ENCODE measurements at regions not wholly inside any gene's neighbourhood (a gene's known extent, or its start where the extent isn't known, plus 50 kb on each side); places are given as distances from the start of the nearest gene placed in this dataset.

DNA sequence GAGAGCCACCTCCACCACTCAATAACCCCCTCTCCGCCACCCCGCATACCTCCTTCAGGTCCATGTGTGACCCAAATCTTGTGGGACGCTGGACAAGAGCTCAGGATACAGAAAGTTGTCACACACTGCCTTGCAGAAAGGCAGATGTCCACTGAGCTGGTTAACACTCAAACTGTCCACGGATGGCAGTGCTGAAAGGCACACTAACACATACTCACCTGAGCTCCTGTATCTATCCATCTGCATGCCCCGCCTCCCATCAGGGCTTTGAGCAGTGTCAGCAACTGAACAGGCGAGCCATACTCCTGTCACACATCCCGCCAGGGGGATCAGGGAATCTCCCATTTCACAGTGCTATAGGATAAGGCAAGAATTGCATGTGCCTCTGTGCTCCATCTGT, 642.0 kb downstream of the GALC start:
- no peak for FAIRE-seq

More for the DNA sequence above, 642.0 kb downstream of the GALC start:
- Histone ChIP-seq H3K9ac (ENCODE audit: control insufficient read depth, insufficient read depth, low read length) (no peak overlapping the region), H3K4me3 (no peak overlapping the region), H2AFZ (ENCODE audit: control insufficient read depth, low read depth, low read length) (no peak overlapping the region), H3K4me2 (ENCODE audit: control insufficient read depth, insufficient read depth) (no peak overlapping the region), H3K36me3 (ENCODE audit: control insufficient read depth in 2 of 2, insufficient read depth in 2 of 2, low read length in 1 of 2) (no peaks in the 10 kb centered on the region), H3K27ac (ENCODE audit: control insufficient read depth, insufficient read depth) (no peak overlapping the region), H4K20me1 (ENCODE audit: control insufficient read depth, insufficient read depth) (no peaks in the 10 kb centered on the region), H3K79me2 (ENCODE audit: control insufficient read depth, insufficient read depth, low read length) (no peaks in the 10 kb centered on the region), H3K9me3 (replicated peaks; ENCODE audit: control insufficient read depth, insufficient read depth, low read length) (no peaks in the 10 kb centered on the region), H3K4me1 (ENCODE audit: control insufficient read depth, insufficient read depth, low read length) (no peaks in the 10 kb centered on the region), H3K27me3 (replicated peaks in 1 of 2; ENCODE audit: control insufficient read depth in 2 of 2, insufficient read depth in 2 of 2, low read length in 1 of 2) (no peaks in the 10 kb centered on the region)
- ChIA-PET RAD21 (ENCODE audit: unreplicated experiment) (no interaction called here), POLR2A (no interaction called here), CTCF (interaction anchor here (1.5 kb wide), 1 partner anchor 49 kb away, joined by 3 read pairs; no protein-coding TSS in a partner anchor), SMC1A (ENCODE audit: uncharacterized antibody, unreplicated experiment) (no interaction called here)
- ATAC-seq (no peak), DNase-seq (ENCODE audit: low read depth, low spot score) (no peak)
- TF ChIP-seq, protein P1, sequence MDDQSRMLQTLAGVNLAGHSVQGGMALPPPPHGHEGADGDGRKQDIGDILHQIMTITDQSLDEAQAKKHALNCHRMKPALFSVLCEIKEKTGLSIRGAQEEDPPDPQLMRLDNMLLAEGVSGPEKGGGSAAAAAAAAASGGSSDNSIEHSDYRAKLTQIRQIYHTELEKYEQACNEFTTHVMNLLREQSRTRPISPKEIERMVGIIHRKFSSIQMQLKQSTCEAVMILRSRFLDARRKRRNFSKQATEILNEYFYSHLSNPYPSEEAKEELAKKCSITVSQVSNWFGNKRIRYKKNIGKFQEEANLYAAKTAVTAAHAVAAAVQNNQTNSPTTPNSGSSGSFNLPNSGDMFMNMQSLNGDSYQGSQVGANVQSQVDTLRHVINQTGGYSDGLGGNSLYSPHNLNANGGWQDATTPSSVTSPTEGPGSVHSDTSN (IDR thresholded peaks at IDR 0.05; ENCODE audit: insufficient replicate concordance, low read depth, low read length), result no peak
- TF ChIP-seq TARDBP (IDR thresholded peaks at IDR 0.05; ENCODE audit: borderline replicate concordance) (no peak), RB1 (IDR thresholded peaks at IDR 0.05; ENCODE audit: borderline replicate concordance) (no peak), POLR2AphosphoS5 (IDR thresholded peaks at IDR 0.05; ENCODE audit: low read length) (no peak), ETV6 (conservative IDR thresholded peaks at IDR 0.05 in 1 of 2, IDR thresholded peaks at IDR 0.05 in 1 of 2; ENCODE audit: borderline replicate concordance in 1 of 2, low read depth in 1 of 2) (no peak), CBFB (IDR thresholded peaks at IDR 0.05; ENCODE audit: low read depth) (no peak), TCF12 (IDR thresholded peaks at IDR 0.05; ENCODE audit: low read depth, low read length) (no peak), KDM1A (IDR thresholded peaks at IDR 0.05; ENCODE audit: borderline replicate concordance) (no peak)
- TF ChIP-seq, protein P2, sequence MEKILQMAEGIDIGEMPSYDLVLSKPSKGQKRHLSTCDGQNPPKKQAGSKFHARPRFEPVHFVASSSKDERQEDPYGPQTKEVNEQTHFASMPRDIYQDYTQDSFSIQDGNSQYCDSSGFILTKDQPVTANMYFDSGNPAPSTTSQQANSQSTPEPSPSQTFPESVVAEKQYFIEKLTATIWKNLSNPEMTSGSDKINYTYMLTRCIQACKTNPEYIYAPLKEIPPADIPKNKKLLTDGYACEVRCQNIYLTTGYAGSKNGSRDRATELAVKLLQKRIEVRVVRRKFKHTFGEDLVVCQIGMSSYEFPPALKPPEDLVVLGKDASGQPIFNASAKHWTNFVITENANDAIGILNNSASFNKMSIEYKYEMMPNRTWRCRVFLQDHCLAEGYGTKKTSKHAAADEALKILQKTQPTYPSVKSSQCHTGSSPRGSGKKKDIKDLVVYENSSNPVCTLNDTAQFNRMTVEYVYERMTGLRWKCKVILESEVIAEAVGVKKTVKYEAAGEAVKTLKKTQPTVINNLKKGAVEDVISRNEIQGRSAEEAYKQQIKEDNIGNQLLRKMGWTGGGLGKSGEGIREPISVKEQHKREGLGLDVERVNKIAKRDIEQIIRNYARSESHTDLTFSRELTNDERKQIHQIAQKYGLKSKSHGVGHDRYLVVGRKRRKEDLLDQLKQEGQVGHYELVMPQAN (conservative IDR thresholded peaks at IDR 0.05), result no peak
- BruUV-seq (replicated peaks), result no TSS peak
- intact Hi-C loops (cut with micrococcal nuclease; ENCODE audit: unreplicated experiment) (no loop called here), in situ Hi-C loops (cut with MboI) (no loop called here)
- WGBS (ENCODE audit: insufficient coverage, insufficient replicate concordance, low lambda C conversion rate, missing lambda C conversion rate), result 18% methylated on average over 7 of the region's 7 CpGs
